ENCODE measurements at regions not wholly inside any gene's neighbourhood (a gene's known extent, or its start where the extent isn't known, plus 50 kb on each side); places are given as distances from the start of the nearest gene placed in this dataset.

GRCh38 chr15:87736891-87737389 lies 519.6 kb downstream of the NTRK3 start:
- Histone ChIP-seq H3K36me3 (no peaks in the 10 kb centered on the region), H3K4me3 (no peak overlapping the region), H3K27me3 (replicated peaks; ENCODE audit: insufficient read depth) (no peaks in the 10 kb centered on the region), H3K4me1 (ENCODE audit: control insufficient read depth in 1 of 2, low read depth in 2 of 2) (peaks cover 0 to 22% of the 10 kb centered on the region in 2 donors), H3K27ac (no peak overlapping the region), H3K9me3 (no peaks in the 10 kb centered on the region)
- no peak for TF ChIP-seq CTCF (IDR thresholded peaks at IDR 0.05)
- no peak for DNase-seq (ENCODE audit: low spot score)
- no peak for ATAC-seq (ENCODE audit: insufficient number of reproducible peaks, low FRiP score, low read depth)

GRCh38 chr15:87736401-87736800 lies 520.1 kb downstream of the NTRK3 start:
- DNase-seq (ENCODE audit: low spot score), result no peak
- no peak for ATAC-seq (ENCODE audit: insufficient number of reproducible peaks, low FRiP score, low read depth)
- no peak overlapping the region for H3K4me3 ChIP-seq
- peaks cover 4 to 26% of the 10 kb centered on the region in 2 donors for H3K4me1 ChIP-seq (ENCODE audit: control insufficient read depth in 1 of 2, low read depth in 2 of 2)
- no peaks in the 10 kb centered on the region for H3K36me3 ChIP-seq
- H3K9me3 ChIP-seq, result no peaks in the 10 kb centered on the region
- TF ChIP-seq CTCF (IDR thresholded peaks at IDR 0.05), result no peak
- H3K27ac ChIP-seq, result no peak overlapping the region
- H3K27me3 ChIP-seq (replicated peaks; ENCODE audit: insufficient read depth), result no peaks in the 10 kb centered on the region

GRCh38 chr15:87735522-87735921 lies 521.0 kb downstream of the NTRK3 start:
- Histone ChIP-seq H3K27ac (no peak overlapping the region), H3K4me1 (ENCODE audit: control insufficient read depth in 1 of 2, low read depth in 2 of 2) (peaks cover 4 to 26% of the 10 kb centered on the region in 2 donors), H3K9me3 (no peaks in the 10 kb centered on the region), H3K4me3 (no peak overlapping the region), H3K36me3 (no peaks in the 10 kb centered on the region), H3K27me3 (replicated peaks; ENCODE audit: insufficient read depth) (no peaks in the 10 kb centered on the region)
- DNase-seq (ENCODE audit: low spot score), result no peak
- no peak for TF ChIP-seq CTCF (IDR thresholded peaks at IDR 0.05)
- ATAC-seq (ENCODE audit: insufficient number of reproducible peaks, low FRiP score, low read depth), result no peak

- H3K4me1 ChIP-seq (ENCODE audit: control insufficient read depth in 1 of 2, low read depth in 2 of 2), result peaks cover 4 to 26% of the 10 kb centered on the region in 2 donors
- no peaks in the 10 kb centered on the region for H3K27me3 ChIP-seq (replicated peaks; ENCODE audit: insufficient read depth)
- no peak for ATAC-seq (ENCODE audit: insufficient number of reproducible peaks, low FRiP score, low read depth)
- no peaks in the 10 kb centered on the region for H3K9me3 ChIP-seq
- no peaks in the 10 kb centered on the region for H3K36me3 ChIP-seq
- TF ChIP-seq CTCF (IDR thresholded peaks at IDR 0.05), result no peak
- H3K27ac ChIP-seq, result no peak overlapping the region
- no peak for DNase-seq (ENCODE audit: low spot score)
- H3K4me3 ChIP-seq, result no peak overlapping the region
These were observed 521.8 kb downstream of the NTRK3 start for GRCh38 chr15:87734571-87735373.

GRCh38 chr15:87733977-87734376 lies 522.6 kb downstream of the NTRK3 start:
- no peak overlapping the region for H3K4me3 ChIP-seq
- TF ChIP-seq CTCF (IDR thresholded peaks at IDR 0.05), result no peak
- DNase-seq (ENCODE audit: low spot score), result no peak

More at GRCh38 chr15:87733977-87734376, 522.6 kb downstream of the NTRK3 start:
- no peak for ATAC-seq (ENCODE audit: insufficient number of reproducible peaks, low FRiP score, low read depth)
- Histone ChIP-seq H3K36me3 (no peaks in the 10 kb centered on the region), H3K27me3 (replicated peaks; ENCODE audit: insufficient read depth) (no peaks in the 10 kb centered on the region), H3K4me1 (ENCODE audit: control insufficient read depth in 1 of 2, low read depth in 2 of 2) (peaks cover 4 to 26% of the 10 kb centered on the region in 2 donors), H3K9me3 (no peaks in the 10 kb centered on the region), H3K27ac (no peak overlapping the region)
